ENCODE measurements at regions not wholly inside any gene's neighbourhood (a gene's known extent, or its start where the extent isn't known, plus 50 kb on each side); places are given as distances from the start of the nearest gene placed in this dataset.
"Not testable (repeated sequence)": the region's sequence is repeated elsewhere in the genome, so short reads cannot be mapped to it uniquely, and the experiment has no call there.

DNA sequence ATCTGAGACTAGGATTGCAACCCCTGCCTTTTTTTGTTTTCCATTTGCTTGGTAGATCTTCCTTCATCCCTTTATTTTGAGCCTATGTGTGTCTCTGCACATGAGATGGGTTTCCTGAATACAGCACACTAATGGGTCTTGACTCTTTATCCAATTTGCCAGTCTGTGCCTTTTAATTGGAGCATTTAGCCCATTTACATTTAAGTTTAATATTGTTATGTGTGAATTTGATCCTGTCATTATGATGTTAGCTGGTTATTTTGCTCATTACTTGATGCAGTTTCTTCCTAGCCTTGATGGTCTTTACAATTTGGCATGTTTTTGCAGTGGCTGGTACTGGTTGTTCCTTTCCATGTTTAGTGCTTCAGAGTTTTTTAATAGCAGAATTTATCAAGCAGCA, 228.4 kb upstream of the ADRA1B start:
- TF ChIP-seq CTCF (IDR thresholded peaks at IDR 0.05; ENCODE audit: borderline replicate concordance, extremely low read depth, low read length, poor library complexity, severe bottlenecking); EZH2 (IDR thresholded peaks at IDR 0.05; ENCODE audit: borderline replicate concordance, low read depth, low read length, severe bottlenecking): not testable (repeated sequence)
